Breast epithelium (tissue), 4 donors: ENCODE measurements at regions not wholly inside any gene's neighbourhood (a gene's known extent, or its start where the extent isn't known, plus 50 kb on each side); places are given as distances from the start of the nearest gene placed in this dataset.
A peak's percentile ranks its signal among the peaks of the same experiment; 100 is the strongest.

Experiments
- DNase-seq, 2 donors: peaks; one replicate each; pipeline ENCODE4 v3.0.0-alpha.2; 2019; ENCODE audit warnings: low spot score in 2 of 2
- H3K27ac ChIP-seq, 2 donors: fragments of 200-600 bp; sonication (generic) in 1 of 2; one replicate each; pipeline ENCODE4 v1.5.1; 2016 to 2019; ENCODE audit warnings: mild to moderate bottlenecking in 1 of 2
- H3K27me3 ChIP-seq, 2 donors: fragments of 200-600 bp; sonication (generic) in 1 of 2; one replicate each; pipeline versions ENCODE4 v1.5.1 to v1.6.0; 2017 to 2019; ENCODE audit warnings: control low read depth in 1 of 2, mild to moderate bottlenecking in 1 of 2
- H3K36me3 ChIP-seq: fragments of 200-600 bp; one replicate; pipeline ENCODE4 v1.5.1; 2019
- H3K4me1 ChIP-seq, 2 donors: fragments of 200-600 bp; sonication (generic); one replicate each; pipeline ENCODE4 v1.5.1; 2016 to 2019; ENCODE audit warnings: control low read depth in 1 of 2
- H3K4me3 ChIP-seq, 3 donors: fragments of 200-600 bp; sonication (generic); 1 replicate in 2 of 3; 2 replicates in 1 of 3; pipeline ENCODE4 v1.5.1; 2016 to 2019; ENCODE audit warnings: mild to moderate bottlenecking in 3 of 3, moderate library complexity in 2 of 3
- H3K9me3 ChIP-seq, 2 donors: fragments of 200-600 bp; sonication (generic) in 1 of 2; one replicate each; pipeline ENCODE4 v1.5.1; 2016 to 2019; ENCODE audit warnings: control low read depth in 1 of 2
- POLR2A ChIP-seq: fragments of 450-650 bp; IDR thresholded peaks from one replicate; pipeline ENCODE4 v1.6.1; 2016; ENCODE audit warnings: antibody characterized with exemption, mild to moderate bottlenecking, moderate library complexity
- POLR2AphosphoS5 ChIP-seq, 3 donors: sonication (generic); formaldehyde crosslinking; IDR thresholded peaks; one replicate each; pipeline ENCODE4 v1.6.1; 2017; ENCODE audit warnings: antibody characterized with exemption in 3 of 3
- intact Hi-C: fragments of 100-400 bp; cut with DNase I; formaldehyde crosslinking; loops from one replicate; pipeline ENCODE4 v1.15.1; 2023; ENCODE audit warnings: low total_unique reads
- TF ChIP-seq, protein P1 (sequence below), 3 donors: fragments of 450-650 bp; IDR thresholded peaks; one replicate each; pipeline ENCODE4 v1.5.1; 2016 to 2017; ENCODE audit warnings: antibody characterized with exemption in 3 of 3, mild to moderate bottlenecking in 3 of 3, moderate library complexity in 3 of 3

DNA sequence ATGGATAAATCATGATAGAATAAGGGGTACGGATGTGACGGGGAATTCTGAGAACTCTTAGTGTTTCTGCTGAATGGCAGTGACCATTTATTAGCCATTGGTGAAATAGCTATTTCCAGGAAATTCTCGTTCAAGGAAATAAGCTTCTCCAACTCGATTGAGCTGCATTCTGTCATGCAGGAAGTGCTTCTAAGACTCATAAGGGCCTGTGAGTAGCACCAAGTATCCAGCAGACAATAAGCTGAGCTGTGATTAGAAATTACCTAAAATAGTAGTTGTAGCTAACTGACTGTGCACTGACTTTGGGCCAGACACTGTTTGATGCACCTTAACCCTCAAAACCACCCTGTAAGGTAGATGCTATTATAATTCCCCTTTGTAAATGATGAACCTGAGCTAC lies 107.8 kb upstream of the IRX5 start:
- TF ChIP-seq POLR2AphosphoS5 (IDR thresholded peaks at IDR 0.05) (no peak), POLR2A (no peak)
- TF ChIP-seq, protein P1, sequence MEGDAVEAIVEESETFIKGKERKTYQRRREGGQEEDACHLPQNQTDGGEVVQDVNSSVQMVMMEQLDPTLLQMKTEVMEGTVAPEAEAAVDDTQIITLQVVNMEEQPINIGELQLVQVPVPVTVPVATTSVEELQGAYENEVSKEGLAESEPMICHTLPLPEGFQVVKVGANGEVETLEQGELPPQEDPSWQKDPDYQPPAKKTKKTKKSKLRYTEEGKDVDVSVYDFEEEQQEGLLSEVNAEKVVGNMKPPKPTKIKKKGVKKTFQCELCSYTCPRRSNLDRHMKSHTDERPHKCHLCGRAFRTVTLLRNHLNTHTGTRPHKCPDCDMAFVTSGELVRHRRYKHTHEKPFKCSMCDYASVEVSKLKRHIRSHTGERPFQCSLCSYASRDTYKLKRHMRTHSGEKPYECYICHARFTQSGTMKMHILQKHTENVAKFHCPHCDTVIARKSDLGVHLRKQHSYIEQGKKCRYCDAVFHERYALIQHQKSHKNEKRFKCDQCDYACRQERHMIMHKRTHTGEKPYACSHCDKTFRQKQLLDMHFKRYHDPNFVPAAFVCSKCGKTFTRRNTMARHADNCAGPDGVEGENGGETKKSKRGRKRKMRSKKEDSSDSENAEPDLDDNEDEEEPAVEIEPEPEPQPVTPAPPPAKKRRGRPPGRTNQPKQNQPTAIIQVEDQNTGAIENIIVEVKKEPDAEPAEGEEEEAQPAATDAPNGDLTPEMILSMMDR (IDR thresholded peaks at IDR 0.05) = no peak
- Histone ChIP-seq H3K36me3 (no peaks in the 10 kb centered on the region), H3K4me1 (no peaks in the 10 kb centered on the region), H3K27ac (peak overlapping the region in 1 of 2 donors; percentile 32), H3K4me3 (no peak overlapping the region), H3K27me3 (no peaks in the 10 kb centered on the region), H3K9me3 (no peaks in the 10 kb centered on the region)
- no peak for DNase-seq
- intact Hi-C loops = no loop called here

- no peaks in the 10 kb centered on the region for H3K4me1 ChIP-seq
- H3K36me3 ChIP-seq = no peaks in the 10 kb centered on the region
- TF ChIP-seq POLR2AphosphoS5 (IDR thresholded peaks at IDR 0.05) = no peak
- TF ChIP-seq POLR2A = no peak
- TF ChIP-seq, protein P1 (IDR thresholded peaks at IDR 0.05) = no peak
- DNase-seq = peak in 1 of 2 donors; percentile 37
- no peaks in the 10 kb centered on the region for H3K27me3 ChIP-seq
- peak overlapping the region in 1 of 2 donors; percentile 32 for H3K27ac ChIP-seq
- H3K9me3 ChIP-seq = no peaks in the 10 kb centered on the region
- intact Hi-C loops = no loop called here
- no peak overlapping the region for H3K4me3 ChIP-seq
Observed at GRCh38 chr16:54822492-54822891, 108.2 kb upstream of the IRX5 start.

- Histone ChIP-seq H3K36me3 (no peaks in the 10 kb centered on the region), H3K9me3 (no peaks in the 10 kb centered on the region), H3K27me3 (no peaks in the 10 kb centered on the region), H3K27ac (no peak overlapping the region), H3K4me3 (no peak overlapping the region), H3K4me1 (no peaks in the 10 kb centered on the region)
- no peak for DNase-seq
- TF ChIP-seq POLR2AphosphoS5 (IDR thresholded peaks at IDR 0.05) = no peak
- TF ChIP-seq POLR2A = no peak
- TF ChIP-seq, protein P1 (IDR thresholded peaks at IDR 0.05) = no peak
- intact Hi-C loops = no loop called here
Observed at GRCh38 chr16:54821731-54822130, 108.9 kb upstream of the IRX5 start.

DNA sequence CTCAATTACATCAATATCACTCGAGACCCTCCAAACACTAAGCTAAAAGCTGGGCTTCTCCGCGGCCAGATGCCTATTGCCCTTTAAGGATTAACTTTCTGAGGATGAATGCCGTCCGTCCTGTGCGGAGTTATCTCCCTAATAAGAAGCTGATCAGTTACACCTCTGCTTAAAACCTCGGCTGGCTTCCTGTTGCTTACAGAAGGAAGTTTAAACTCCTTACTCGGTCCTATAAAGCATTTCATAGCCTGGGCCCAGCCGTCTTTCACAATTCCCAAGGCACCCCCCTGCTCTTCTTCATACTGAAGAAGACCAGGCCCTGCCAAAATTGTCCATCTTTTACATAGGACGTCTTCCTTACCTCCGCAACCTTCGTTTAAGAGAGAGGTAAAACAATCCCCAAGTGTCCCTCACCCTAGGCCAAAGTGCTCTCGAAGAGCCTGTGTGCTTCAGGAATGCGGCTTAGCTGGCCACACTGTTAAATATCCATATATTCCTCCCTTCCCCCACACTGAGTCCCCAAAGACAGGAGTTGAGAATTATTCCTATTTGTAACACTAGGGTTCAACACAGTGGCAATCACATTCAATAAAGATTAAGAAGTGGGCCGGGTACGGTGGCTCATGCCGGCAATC lies 112.6 kb upstream of the IRX5 start:
- TF ChIP-seq, protein P1 (IDR thresholded peaks at IDR 0.05) = no peak
- no peak for TF ChIP-seq POLR2A
- TF ChIP-seq POLR2AphosphoS5 (IDR thresholded peaks at IDR 0.05) = no peak
- Histone ChIP-seq H3K4me3 (peak overlapping the region in 1 of 3 donors; percentile 2), H3K27me3 (no peaks in the 10 kb centered on the region), H3K4me1 (no peaks in the 10 kb centered on the region), H3K27ac (no peak overlapping the region), H3K9me3 (no peaks in the 10 kb centered on the region), H3K36me3 (no peaks in the 10 kb centered on the region)
- no peak for DNase-seq
- intact Hi-C loops = no loop called here

- Histone ChIP-seq H3K9me3 (no peaks in the 10 kb centered on the region), H3K27ac (no peak overlapping the region), H3K4me1 (no peaks in the 10 kb centered on the region), H3K27me3 (no peaks in the 10 kb centered on the region), H3K4me3 (peak overlapping the region in 1 of 3 donors; percentile 2), H3K36me3 (no peaks in the 10 kb centered on the region)
- intact Hi-C loops = no loop called here
- TF ChIP-seq, protein P1 (IDR thresholded peaks at IDR 0.05) = peak in 1 of 3 donors; percentile 59
- TF ChIP-seq POLR2AphosphoS5 (IDR thresholded peaks at IDR 0.05) = no peak
- DNase-seq = peak in 1 of 2 donors; percentile 24
Observed at GRCh38 chr16:54817432-54817831, 113.2 kb upstream of the IRX5 start.
